ENCODE measurements at regions not wholly inside any gene's neighbourhood (a gene's known extent, or its start where the extent isn't known, plus 50 kb on each side); places are given as distances from the start of the nearest gene placed in this dataset.

DNA sequence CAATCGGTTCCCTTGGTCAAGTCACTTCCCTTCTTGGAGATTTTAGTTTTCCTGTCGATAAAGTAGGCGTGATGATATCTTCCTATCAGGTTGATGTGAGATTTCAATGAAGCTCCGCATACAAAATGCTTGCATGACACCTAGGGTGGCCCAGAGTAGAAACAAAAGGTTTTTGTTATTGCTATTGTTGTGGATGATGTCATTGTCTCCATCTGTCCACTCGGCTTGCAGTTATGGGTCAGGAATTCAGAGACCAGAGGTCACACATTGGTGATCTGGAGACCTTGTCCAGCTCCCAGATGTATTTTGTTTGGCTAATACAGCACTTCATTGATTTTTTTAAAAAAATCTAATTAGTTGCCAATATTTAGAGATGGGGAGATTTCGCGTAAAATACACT lies 382.1 kb downstream of the MN1 start:
- no peak overlapping the region for H3K4me3 ChIP-seq (ENCODE audit: control insufficient read depth in 2 of 3, extremely low read depth in 1 of 3, insufficient read depth in 2 of 3, low read depth in 1 of 3, low read length in 3 of 3)
- no peak overlapping the region for H3K27ac ChIP-seq (ENCODE audit: control insufficient read depth, insufficient read depth, low read length)
- dilution Hi-C loops (cut with MboI; ENCODE audit: extremely low pct_ligation_motif_present, low sequenced_read_pairs) = no loop called here
- H3K4me2 ChIP-seq (ENCODE audit: control insufficient read depth, extremely low read depth, insufficient read depth, low read depth, low read length) = no peak overlapping the region
- H3K4me1 ChIP-seq (ENCODE audit: control insufficient read depth, extremely low read depth, insufficient read depth, low read length) = peaks cover 31% of the 10 kb centered on the region
- no peaks in the 10 kb centered on the region for H3K36me3 ChIP-seq (ENCODE audit: control insufficient read depth in 2 of 2, extremely low read depth in 1 of 2, insufficient read depth in 2 of 2, low read length in 2 of 2)
- no peak for DNase-seq (ENCODE audit: low read depth, low spot score)
- no peaks in the 10 kb centered on the region for H4K20me1 ChIP-seq (ENCODE audit: control insufficient read depth, extremely low read depth, insufficient read depth, low read length)
- TF ChIP-seq EZH2 (IDR thresholded peaks at IDR 0.05; ENCODE audit: low read length) = no peak
- peak; percentile 23 for FAIRE-seq
- no peaks in the 10 kb centered on the region for H3K27me3 ChIP-seq (ENCODE audit: control insufficient read depth, extremely low read depth, insufficient read depth, low read length)
- no peak overlapping the region for H2AFZ ChIP-seq (ENCODE audit: control insufficient read depth, low read length)
- H3K9ac ChIP-seq (ENCODE audit: control insufficient read depth, extremely low read depth, insufficient read depth, low read length) = no peak overlapping the region
- H3K9me3 ChIP-seq (ENCODE audit: control insufficient read depth, low read depth, low read length) = no peaks in the 10 kb centered on the region
- H3K9me1 ChIP-seq (ENCODE audit: control insufficient read depth, extremely low read depth, insufficient read depth, low read length) = no peaks in the 10 kb centered on the region
- no peaks in the 10 kb centered on the region for H3K79me2 ChIP-seq (ENCODE audit: control insufficient read depth, insufficient read depth, low read length)

- peak overlapping the region; percentile 55 for H3K9ac ChIP-seq (ENCODE audit: control insufficient read depth, extremely low read depth, insufficient read depth, low read length)
- no peak overlapping the region for H3K4me3 ChIP-seq (ENCODE audit: control insufficient read depth in 2 of 3, extremely low read depth in 1 of 3, insufficient read depth in 2 of 3, low read depth in 1 of 3, low read length in 3 of 3)
- no peaks in the 10 kb centered on the region for H3K79me2 ChIP-seq (ENCODE audit: control insufficient read depth, insufficient read depth, low read length)
- no peaks in the 10 kb centered on the region for H3K9me3 ChIP-seq (ENCODE audit: control insufficient read depth, low read depth, low read length)
- FAIRE-seq (peak; percentile 92), DNase-seq (ENCODE audit: low read depth, low spot score) (no peak)
- no peaks in the 10 kb centered on the region for H3K9me1 ChIP-seq (ENCODE audit: control insufficient read depth, extremely low read depth, insufficient read depth, low read length)
- peaks cover 31% of the 10 kb centered on the region for H3K4me1 ChIP-seq (ENCODE audit: control insufficient read depth, extremely low read depth, insufficient read depth, low read length)
- H3K36me3 ChIP-seq (ENCODE audit: control insufficient read depth in 2 of 2, extremely low read depth in 1 of 2, insufficient read depth in 2 of 2, low read length in 2 of 2) = no peaks in the 10 kb centered on the region
- peak overlapping the region; percentile 36 for H2AFZ ChIP-seq (ENCODE audit: control insufficient read depth, low read length)
- peak overlapping the region; percentile 74 for H3K4me2 ChIP-seq (ENCODE audit: control insufficient read depth, extremely low read depth, insufficient read depth, low read depth, low read length)
- H4K20me1 ChIP-seq (ENCODE audit: control insufficient read depth, extremely low read depth, insufficient read depth, low read length) = no peaks in the 10 kb centered on the region
- H3K27ac ChIP-seq (ENCODE audit: control insufficient read depth, insufficient read depth, low read length) = peak overlapping the region; percentile 76
- dilution Hi-C loops (cut with MboI; ENCODE audit: extremely low pct_ligation_motif_present, low sequenced_read_pairs) = no loop called here
- no peaks in the 10 kb centered on the region for H3K27me3 ChIP-seq (ENCODE audit: control insufficient read depth, extremely low read depth, insufficient read depth, low read length)
- TF ChIP-seq EZH2 (IDR thresholded peaks at IDR 0.05; ENCODE audit: low read length) (no peak), CTCF (optimal IDR thresholded peaks at IDR 0.05 in 1 of 3, IDR thresholded peaks at IDR 0.05 in 1 of 3, conservative IDR thresholded peaks at IDR 0.05 in 1 of 3; ENCODE audit: extremely low read depth in 1 of 3, insufficient read depth in 2 of 3, low read length in 3 of 3) (no peak)
Measured at GRCh38 chr22:27420195-27420816, 381.2 kb downstream of the MN1 start.

All from keratinocyte (primary cell).